ENCODE measurements at regions not wholly inside any gene's neighbourhood (a gene's known extent, or its start where the extent isn't known, plus 50 kb on each side); places are given as distances from the start of the nearest gene placed in this dataset.
"Not testable (repeated sequence)": the region's sequence is repeated elsewhere in the genome, so short reads cannot be mapped to it uniquely, and the experiment has no call there.

- not testable (repeated sequence) for DNase-seq
- intact Hi-C loops (cut with DNase I), result loop anchor here (10.0 kb wide), 1 partner anchor 506 kb away; the partner anchor contains the start of gene TMSB4X
Observed at GRCh38 chrX:13480780-13481179, 88.6 kb upstream of the EGFL6 start.

GRCh38 chrX:13479452-13479813 lies 90.0 kb upstream of the EGFL6 start:
- intact Hi-C loops (cut with DNase I), result no loop called here
- no peak for DNase-seq

GRCh38 chrX:13478740-13479451 lies 90.5 kb upstream of the EGFL6 start:
- no peak for DNase-seq
- intact Hi-C loops (cut with DNase I), result no loop called here

- DNase-seq, result no peak
- intact Hi-C loops (cut with DNase I), result no loop called here
Observed at GRCh38 chrX:13476384-13476783, 93.0 kb upstream of the EGFL6 start.

GRCh38 chrX:13474164-13474516 lies 95.3 kb upstream of the EGFL6 start:
- DNase-seq, result no peak

GRCh38 chrX:13473442-13474163 lies 95.8 kb upstream of the EGFL6 start:
- peak in 1 of 42 donors; percentile 11 for DNase-seq
- intact Hi-C loops (cut with DNase I), result no loop called here

More at GRCh38 chrX:13474164-13474516, 95.3 kb upstream of the EGFL6 start:
- intact Hi-C loops (cut with DNase I), result no loop called here

- intact Hi-C loops (cut with DNase I), result no loop called here
Observed at GRCh38 chrX:13472975-13473374, 96.4 kb upstream of the EGFL6 start.

GRCh38 chrX:13471269-13471668 lies 98.1 kb upstream of the EGFL6 start:
- intact Hi-C loops (cut with DNase I), result no loop called here

More at GRCh38 chrX:13472975-13473374, 96.4 kb upstream of the EGFL6 start:
- no peak for DNase-seq

GRCh38 chrX:13470685-13470977 lies 98.8 kb upstream of the EGFL6 start:
- intact Hi-C loops (cut with DNase I), result no loop called here
- DNase-seq, result no peak

More at GRCh38 chrX:13471269-13471668, 98.1 kb upstream of the EGFL6 start:
- no peak for DNase-seq

GRCh38 chrX:13469963-13470684 lies 99.3 kb upstream of the EGFL6 start:
- no peak for DNase-seq
- intact Hi-C loops (cut with DNase I), result no loop called here

- DNase-seq, result no peak
- intact Hi-C loops (cut with DNase I), result no loop called here
Observed at GRCh38 chrX:13468096-13468495, 101.3 kb upstream of the EGFL6 start.

- intact Hi-C loops (cut with DNase I), result no loop called here
- no peak for DNase-seq
Observed at GRCh38 chrX:13467243-13467642, 102.2 kb upstream of the EGFL6 start.

GRCh38 chrX:13464599-13465275 lies 104.7 kb upstream of the EGFL6 start:
- DNase-seq, result no peak
- intact Hi-C loops (cut with DNase I), result no loop called here

GRCh38 chrX:13463608-13464007 lies 105.8 kb upstream of the EGFL6 start:
- intact Hi-C loops (cut with DNase I), result no loop called here
- no peak for DNase-seq

- intact Hi-C loops (cut with DNase I), result no loop called here
- DNase-seq, result no peak
Observed at GRCh38 chrX:13452283-13452682, 117.1 kb upstream of the EGFL6 start.

GRCh38 chrX:13449441-13449840 lies 120.0 kb upstream of the EGFL6 start:
- no peak for DNase-seq
- intact Hi-C loops (cut with DNase I), result no loop called here

- DNase-seq, result peak in 1 of 42 donors; percentile 9
- intact Hi-C loops (cut with DNase I), result no loop called here
Observed at GRCh38 chrX:13448941-13449340, 120.5 kb upstream of the EGFL6 start.

GRCh38 chrX:13441608-13442007 lies 121.8 kb upstream of the ATXN3L start:
- intact Hi-C loops (cut with DNase I); DNase-seq: not testable (repeated sequence)

GRCh38 chrX:13440176-13440575 lies 120.3 kb upstream of the ATXN3L start:
- intact Hi-C loops (cut with DNase I), result no loop called here

GRCh38 chrX:13433298-13433605 lies 113.4 kb upstream of the ATXN3L start:
- intact Hi-C loops (cut with DNase I), result no loop called here

More at GRCh38 chrX:13440176-13440575, 120.3 kb upstream of the ATXN3L start:
- DNase-seq, result no peak

More at GRCh38 chrX:13433298-13433605, 113.4 kb upstream of the ATXN3L start:
- no peak for DNase-seq
